Upper lobe of left lung (tissue), 4 donors: ENCODE measurements at regions not wholly inside any gene's neighbourhood (a gene's known extent, or its start where the extent isn't known, plus 50 kb on each side); places are given as distances from the start of the nearest gene placed in this dataset.

Experiments used
- CTCF ChIP-seq, 6 experiments: fragments of 450-650 bp in 4 of 6; fragments of 200-600 bp in 2 of 6; sonication (generic) in 2 of 6; IDR thresholded peaks; one replicate each; pipeline ENCODE4 v1.5.1; 2016 to 2019; ENCODE audit warnings: antibody characterized with exemption in 6 of 6
- EP300 ChIP-seq, 4 donors: sonication (generic); formaldehyde crosslinking; IDR thresholded peaks; one replicate each; pipeline ENCODE4 v1.5.1; 2017; ENCODE audit warnings: antibody characterized with exemption in 4 of 4, control low read depth in 2 of 4

DNA sequence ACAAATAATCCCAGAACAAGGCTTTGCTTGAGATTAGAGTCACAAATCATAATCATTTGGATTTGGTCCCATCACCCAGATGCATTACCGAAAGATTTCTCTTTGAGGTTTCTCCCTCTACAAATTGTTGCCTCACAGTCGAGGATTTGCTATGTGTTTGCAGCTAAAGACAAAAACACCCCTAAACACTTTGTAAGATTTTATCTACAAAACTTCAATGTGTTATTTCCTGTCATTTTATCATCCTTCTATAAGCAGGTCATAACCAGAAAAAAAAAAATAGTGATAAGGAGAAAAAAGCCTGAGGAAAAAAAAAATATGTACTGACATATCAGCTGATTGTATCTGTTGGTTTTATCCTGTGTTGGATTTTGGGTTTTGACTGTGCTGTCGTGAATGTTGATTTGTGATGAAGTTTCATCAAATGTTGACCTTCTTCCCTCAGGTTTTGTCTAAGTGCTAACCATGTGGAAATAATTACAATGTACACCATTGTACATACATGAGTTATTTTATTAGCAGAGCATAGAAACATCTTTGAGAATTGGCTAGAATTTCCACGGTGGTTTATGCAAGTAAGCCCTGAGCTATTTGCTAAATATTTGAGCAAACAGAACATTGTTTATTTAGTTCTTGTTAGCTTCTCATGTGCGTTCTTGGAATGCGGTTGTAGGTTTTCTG lies 274.4 kb downstream of the NEBL start:
- TF ChIP-seq EP300 (IDR thresholded peaks at IDR 0.05) = no peak
- TF ChIP-seq CTCF (IDR thresholded peaks at IDR 0.05) = no peak
